Gastrocnemius medialis (tissue), 4 donors: ENCODE measurements at regions not wholly inside any gene's neighbourhood (a gene's known extent, or its start where the extent isn't known, plus 50 kb on each side); places are given as distances from the start of the nearest gene placed in this dataset.

Experiments used
- ATAC-seq, 2 donors: fragments of 150-250 bp; one replicate each; pipeline ENCODE4 v1.9.1; 2016
- DNase-seq, 2 donors: peaks; one replicate each; pipeline ENCODE4 v3.0.0-alpha.2; 2019
- H3K27ac ChIP-seq, 4 donors: fragments of 200-600 bp; sonication (generic); 1 replicate in 1 of 4; 2 replicates in 3 of 4; pipeline ENCODE4 v1.5.1; 2016 to 2018; ENCODE audit warnings: mild to moderate bottlenecking in 2 of 4, moderate library complexity in 1 of 4
- H3K27me3 ChIP-seq, 3 donors: fragments of 200-600 bp; sonication (generic) in 2 of 3; 1 replicate in 1 of 3; 2 replicates in 2 of 3; pipeline versions ENCODE4 v1.5.1 to v1.6.0; 2016 to 2019; ENCODE audit warnings: mild to moderate bottlenecking in 1 of 3, moderate library complexity in 1 of 3
- H3K36me3 ChIP-seq, 2 donors: fragments of 200-600 bp; sonication (generic) in 1 of 2; one replicate each; pipeline ENCODE4 v1.5.1; 2017 to 2018
- H3K4me1 ChIP-seq, 2 donors: fragments of 200-600 bp; sonication (generic) in 1 of 2; one replicate each; pipeline ENCODE4 v1.5.1; 2016 to 2017; ENCODE audit warnings: mild to moderate bottlenecking in 2 of 2
- H3K4me3 ChIP-seq, 4 donors: fragments of 200-600 bp; sonication (generic) in 3 of 4; 1 replicate in 1 of 4; 2 replicates in 3 of 4; pipeline ENCODE4 v1.5.1; 2016 to 2019; ENCODE audit warnings: mild to moderate bottlenecking in 2 of 4
- H3K9me3 ChIP-seq, 3 donors: fragments of 200-600 bp; sonication (generic) in 2 of 3; 1 replicate in 1 of 3; 2 replicates in 2 of 3; pipeline ENCODE4 v1.5.1; 2016 to 2019
- CTCF ChIP-seq, 5 experiments: fragments of 450-650 bp in 3 of 5; fragments of 200-600 bp in 2 of 5; sonication (generic) in 2 of 5; IDR thresholded peaks in 4 of 5; conservative IDR thresholded peaks in 1 of 5; 1 replicate in 4 of 5; 2 replicates in 1 of 5; pipeline ENCODE4 v1.5.1; 2016 to 2019; ENCODE audit warnings: antibody characterized with exemption in 5 of 5, mild to moderate bottlenecking in 3 of 5, moderate library complexity in 3 of 5
- POLR2A ChIP-seq, 2 donors: fragments of 450-650 bp; IDR thresholded peaks; one replicate each; pipeline ENCODE4 v1.6.1; 2017; ENCODE audit warnings: antibody characterized with exemption in 2 of 2, mild to moderate bottlenecking in 2 of 2, moderate library complexity in 2 of 2
- in situ Hi-C, 4 donors: fragments of 200-750 bp; cut with MboI; loops; one replicate each; pipeline versions ENCODE4 v1.15.0 to v1.8.0; 2017; ENCODE audit warnings: low sequenced_read_pairs in 4 of 4
- intact Hi-C: fragments of 100-400 bp; cut with DNase I; formaldehyde crosslinking; loops from one replicate; pipeline ENCODE4 v1.15.1; 2023; ENCODE audit warnings: low total_unique reads

- in situ Hi-C loops (no loop called here), intact Hi-C loops (no loop called here)
- H3K4me3 ChIP-seq, result no peak overlapping the region
- no peak for TF ChIP-seq CTCF (IDR thresholded peaks at IDR 0.05 in 4 of 5, conservative IDR thresholded peaks at IDR 0.05 in 1 of 5)
- TF ChIP-seq POLR2A (IDR thresholded peaks at IDR 0.05), result no peak
- no peaks in the 10 kb centered on the region for H3K4me1 ChIP-seq
- H3K27me3 ChIP-seq, result no peaks in the 10 kb centered on the region
- no peak overlapping the region for H3K27ac ChIP-seq
- H3K9me3 ChIP-seq, result no peaks in the 10 kb centered on the region
- no peaks in the 10 kb centered on the region for H3K36me3 ChIP-seq
- ATAC-seq (no peak), DNase-seq (no peak)
Observed at GRCh38 chr5:27158171-27158570, 119.8 kb upstream of the CDH9 start.

- no peak for DNase-seq
- intact Hi-C loops, result no loop called here
- TF ChIP-seq POLR2A (IDR thresholded peaks at IDR 0.05), result no peak
- TF ChIP-seq CTCF (IDR thresholded peaks at IDR 0.05 in 4 of 5, conservative IDR thresholded peaks at IDR 0.05 in 1 of 5), result no peak
- H3K36me3 ChIP-seq, result no peaks in the 10 kb centered on the region
- no peak overlapping the region for H3K4me3 ChIP-seq
- H3K27ac ChIP-seq, result no peak overlapping the region
- no peaks in the 10 kb centered on the region for H3K9me3 ChIP-seq
- no peaks in the 10 kb centered on the region for H3K4me1 ChIP-seq
- in situ Hi-C loops, result no loop called here
- no peaks in the 10 kb centered on the region for H3K27me3 ChIP-seq
- no peak for ATAC-seq
Observed at GRCh38 chr5:27144456-27144855, 106.1 kb upstream of the CDH9 start.

GRCh38 chr5:27140831-27141230 is 102.4 kb upstream of the CDH9 start:
- intact Hi-C loops (no loop called here), in situ Hi-C loops (no loop called here)
- no peak overlapping the region for H3K4me3 ChIP-seq
- no peaks in the 10 kb centered on the region for H3K36me3 ChIP-seq
- no peaks in the 10 kb centered on the region for H3K4me1 ChIP-seq
- H3K27me3 ChIP-seq, result no peaks in the 10 kb centered on the region
- ATAC-seq (no peak), DNase-seq (no peak)
- TF ChIP-seq CTCF (IDR thresholded peaks at IDR 0.05 in 4 of 5, conservative IDR thresholded peaks at IDR 0.05 in 1 of 5) (no peak), POLR2A (IDR thresholded peaks at IDR 0.05) (no peak)
- H3K9me3 ChIP-seq, result no peaks in the 10 kb centered on the region
- H3K27ac ChIP-seq, result no peak overlapping the region

- Histone ChIP-seq H3K27me3 (no peaks in the 10 kb centered on the region), H3K4me1 (no peaks in the 10 kb centered on the region), H3K4me3 (no peak overlapping the region), H3K9me3 (no peaks in the 10 kb centered on the region), H3K36me3 (no peaks in the 10 kb centered on the region), H3K27ac (no peak overlapping the region)
- intact Hi-C loops (no loop called here), in situ Hi-C loops (no loop called here)
- TF ChIP-seq CTCF (IDR thresholded peaks at IDR 0.05 in 4 of 5, conservative IDR thresholded peaks at IDR 0.05 in 1 of 5) (no peak), POLR2A (IDR thresholded peaks at IDR 0.05) (no peak)
- no peak for DNase-seq
- no peak for ATAC-seq
Observed at GRCh38 chr5:27130587-27130986, 92.2 kb upstream of the CDH9 start.

- H3K4me3 ChIP-seq, result no peak overlapping the region
- H3K4me1 ChIP-seq, result no peaks in the 10 kb centered on the region
- no peaks in the 10 kb centered on the region for H3K27me3 ChIP-seq
- ATAC-seq (no peak), DNase-seq (no peak)
- H3K27ac ChIP-seq, result no peak overlapping the region
- no peak for TF ChIP-seq CTCF (IDR thresholded peaks at IDR 0.05 in 4 of 5, conservative IDR thresholded peaks at IDR 0.05 in 1 of 5)
- no peak for TF ChIP-seq POLR2A (IDR thresholded peaks at IDR 0.05)
- intact Hi-C loops, result no loop called here
- H3K9me3 ChIP-seq, result no peaks in the 10 kb centered on the region
- in situ Hi-C loops, result no loop called here
- no peaks in the 10 kb centered on the region for H3K36me3 ChIP-seq
Observed at GRCh38 chr5:27129926-27130325, 91.5 kb upstream of the CDH9 start.
